NT2/D1 (cell line): ENCODE measurements at regions not wholly inside any gene's neighbourhood (a gene's known extent, or its start where the extent isn't known, plus 50 kb on each side); places are given as distances from the start of the nearest gene placed in this dataset.

Source experiments
- SUZ12 ChIP-seq: IDR thresholded peaks from 2 replicates; pipeline ENCODE4 v1.6.1; 2011; ENCODE audit not compliant: insufficient read length, insufficient read depth; ENCODE audit errors: extremely low read depth
- YY1 ChIP-seq: IDR thresholded peaks from 2 replicates; pipeline ENCODE4 v1.6.1; 2011; ENCODE audit not compliant: insufficient read length, insufficient read depth

GRCh38 chr16:73240920-73241319 is 193.0 kb upstream of the ZFHX3 start:
- TF ChIP-seq YY1 (no peak), SUZ12 (no peak)
